Body of pancreas (tissue), 4 donors: ENCODE measurements at regions not wholly inside any gene's neighbourhood (a gene's known extent, or its start where the extent isn't known, plus 50 kb on each side); places are given as distances from the start of the nearest gene placed in this dataset.

ENCODE experiments used
- ATAC-seq: fragments of 150-250 bp; one replicate; pipeline ENCODE4 v1.9.1; 2016
- DNase-seq, 4 donors: peaks; one replicate each; pipeline ENCODE4 v3.0.0-alpha.2; 2019
- H3K27ac ChIP-seq, 4 donors: fragments of 200-600 bp; sonication (generic); 1 replicate in 3 of 4; 2 replicates in 1 of 4; pipeline versions ENCODE4 v1.5.1 to v1.6.1; 2016 to 2019; ENCODE audit warnings: mild to moderate bottlenecking in 1 of 4, mixed read lengths in 1 of 4, moderate library complexity in 1 of 4
- H3K27me3 ChIP-seq, 2 donors: fragments of 200-600 bp; sonication (generic); one replicate each; pipeline ENCODE4 v1.6.0; 2016; ENCODE audit warnings: mild to moderate bottlenecking in 1 of 2
- H3K36me3 ChIP-seq, 2 donors: fragments of 200-600 bp; sonication (generic); replicated peaks in 1 of 2; 2 replicates each; pipeline ENCODE4 v1.5.1; 2016; ENCODE audit warnings: low read depth in 2 of 2; ENCODE audit not compliant: insufficient read depth in 1 of 2
- H3K4me1 ChIP-seq: fragments of 200-600 bp; sonication (generic); one replicate; pipeline ENCODE4 v1.6.0; 2016
- H3K4me3 ChIP-seq, 2 donors: fragments of 200-600 bp; sonication (generic); 1 replicate in 1 of 2; 2 replicates in 1 of 2; pipeline ENCODE4 v1.5.1; 2016 to 2019
- H3K9me3 ChIP-seq, 3 donors: fragments of 200-600 bp; sonication (generic); 1 replicate in 2 of 3; 2 replicates in 1 of 3; pipeline ENCODE4 v1.5.1; 2016
- CTCF ChIP-seq, 7 experiments: fragments of 450-650 bp in 4 of 7; fragments of 200-600 bp in 3 of 7; sonication (generic) in 3 of 7; IDR thresholded peaks; one replicate each; pipeline ENCODE4 v1.5.1; 2016 to 2019; ENCODE audit warnings: antibody characterized with exemption in 7 of 7
- POLR2A ChIP-seq, 3 donors: fragments of 450-650 bp; IDR thresholded peaks; one replicate each; pipeline ENCODE4 v1.6.1; 2016; ENCODE audit warnings: antibody characterized with exemption in 3 of 3, mild to moderate bottlenecking in 2 of 3
- WGBS, 2 donors: methylation state at CpG; one replicate each; pipeline ENCODE4 v1.1.5; 2017; 5-methylcytosine and 5-hydroxymethylcytosine counted together
- intact Hi-C: fragments of 100-400 bp; cut with DNase I; formaldehyde crosslinking; loops from one replicate; pipeline ENCODE4 v1.15.1; 2023

DNA sequence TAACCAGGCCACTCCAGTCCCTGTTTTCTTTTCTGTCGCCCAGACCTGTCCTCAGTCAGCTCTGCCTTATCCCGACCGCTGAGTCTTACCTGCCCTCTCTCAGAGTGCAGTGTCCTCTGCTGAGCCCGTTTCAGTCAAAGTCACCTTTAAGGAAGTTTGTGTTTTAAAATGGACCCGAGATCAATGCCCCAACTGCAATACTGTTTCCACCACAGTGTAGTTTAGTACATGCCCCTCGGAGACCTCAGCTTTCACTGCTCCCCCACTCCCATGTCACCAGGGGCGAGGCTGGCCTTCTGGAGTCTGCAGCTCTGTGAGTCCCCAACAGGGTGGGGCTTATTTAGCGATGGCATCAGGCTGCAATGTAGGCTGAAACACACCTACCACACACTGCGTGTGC is 248.4 kb upstream of the TSHZ3 start:
- H3K27me3 ChIP-seq = no peaks in the 10 kb centered on the region
- no peaks in the 10 kb centered on the region for H3K36me3 ChIP-seq
- WGBS, 2 donors = 63 to 71% methylated on average over 8 to 9 of the region's 9 CpGs
- TF ChIP-seq CTCF (IDR thresholded peaks at IDR 0.05) = no peak
- no peak for TF ChIP-seq POLR2A (IDR thresholded peaks at IDR 0.05)
- no peak overlapping the region for H3K4me3 ChIP-seq
- no peak overlapping the region for H3K27ac ChIP-seq
- DNase-seq (no peak), ATAC-seq (no peak)
- H3K4me1 ChIP-seq = no peaks in the 10 kb centered on the region
- intact Hi-C loops = no loop called here
- H3K9me3 ChIP-seq = no peaks in the 10 kb centered on the region

DNA sequence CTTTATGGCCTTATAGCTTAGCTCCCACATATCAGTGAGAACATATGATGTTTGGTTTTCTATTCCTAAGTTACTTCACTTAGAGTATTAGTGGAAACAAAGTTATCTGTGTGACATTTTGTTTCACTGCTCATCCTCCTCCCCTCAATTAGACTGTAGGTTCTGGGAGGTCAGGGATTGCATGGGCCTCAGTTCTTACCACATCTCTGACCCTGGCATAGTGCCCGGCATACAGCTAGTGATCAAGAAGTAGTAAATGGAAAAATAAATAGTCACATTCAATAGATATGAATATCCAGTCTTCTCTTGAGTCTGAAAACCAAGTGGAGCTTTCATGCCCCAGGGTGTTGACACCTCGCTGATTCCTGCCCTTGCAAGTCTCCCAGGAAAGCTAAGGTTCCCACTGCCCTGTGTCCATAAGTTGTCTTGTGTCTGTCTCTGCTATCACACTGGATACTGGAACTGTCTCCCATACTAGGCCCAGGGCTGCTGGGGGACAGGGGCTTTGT is 249.5 kb upstream of the TSHZ3 start:
- TF ChIP-seq POLR2A (IDR thresholded peaks at IDR 0.05) = no peak
- TF ChIP-seq CTCF (IDR thresholded peaks at IDR 0.05) = no peak
- Histone ChIP-seq H3K4me1 (no peaks in the 10 kb centered on the region), H3K4me3 (no peak overlapping the region), H3K27ac (no peak overlapping the region), H3K27me3 (no peaks in the 10 kb centered on the region), H3K36me3 (no peaks in the 10 kb centered on the region), H3K9me3 (no peaks in the 10 kb centered on the region)
- intact Hi-C loops = no loop called here
- 57 to 70% methylated on average over 2 of the region's 2 CpGs for WGBS, 2 donors
- peak in 1 of 4 donors; percentile 10 for DNase-seq
- ATAC-seq = no peak

- intact Hi-C loops = no loop called here
- TF ChIP-seq CTCF (IDR thresholded peaks at IDR 0.05) = no peak
- no peak for TF ChIP-seq POLR2A (IDR thresholded peaks at IDR 0.05)
- no peak for ATAC-seq
These were observed 251.6 kb upstream of the TSHZ3 start for GRCh38 chr19:31600731-31601295.

GRCh38 chr19:31601855-31602254 is 252.6 kb upstream of the TSHZ3 start:
- no peak for DNase-seq
- Histone ChIP-seq H3K4me3 (no peak overlapping the region), H3K27me3 (no peaks in the 10 kb centered on the region), H3K4me1 (no peaks in the 10 kb centered on the region), H3K27ac (no peak overlapping the region), H3K36me3 (no peaks in the 10 kb centered on the region), H3K9me3 (no peaks in the 10 kb centered on the region)
- intact Hi-C loops = no loop called here
- TF ChIP-seq POLR2A (IDR thresholded peaks at IDR 0.05) = no peak
- TF ChIP-seq CTCF (IDR thresholded peaks at IDR 0.05) = no peak
- WGBS, 2 donors = 36 to 37% methylated on average over 9 of the region's 9 CpGs
- ATAC-seq = no peak

More at GRCh38 chr19:31600731-31601295, 251.6 kb upstream of the TSHZ3 start:
- Histone ChIP-seq H3K4me3 (no peak overlapping the region), H3K4me1 (no peaks in the 10 kb centered on the region), H3K27ac (no peak overlapping the region), H3K36me3 (no peaks in the 10 kb centered on the region), H3K9me3 (no peaks in the 10 kb centered on the region), H3K27me3 (no peaks in the 10 kb centered on the region)
- DNase-seq = no peak
- 68 to 70% methylated on average over 10 to 11 of the region's 11 CpGs for WGBS, 2 donors

GRCh38 chr19:31602548-31602947 is 253.3 kb upstream of the TSHZ3 start:
- no peak for TF ChIP-seq POLR2A (IDR thresholded peaks at IDR 0.05)
- no peak for TF ChIP-seq CTCF (IDR thresholded peaks at IDR 0.05)
- DNase-seq (no peak), ATAC-seq (no peak)
- Histone ChIP-seq H3K9me3 (no peaks in the 10 kb centered on the region), H3K4me1 (no peaks in the 10 kb centered on the region), H3K36me3 (no peaks in the 10 kb centered on the region), H3K27me3 (no peaks in the 10 kb centered on the region), H3K4me3 (no peak overlapping the region), H3K27ac (no peak overlapping the region)
- intact Hi-C loops = no loop called here
- 87 to 94% methylated on average over 4 of the region's 4 CpGs for WGBS, 2 donors
